Ammon's horn (tissue), 1 donor: ENCODE measurements at regions not wholly inside any gene's neighbourhood (a gene's known extent, or its start where the extent isn't known, plus 50 kb on each side); places are given as distances from the start of the nearest gene placed in this dataset.
"Not testable (repeated sequence)": the region's sequence is repeated elsewhere in the genome, so short reads cannot be mapped to it uniquely, and the experiment has no call there.

Experiments
- DNase-seq: peaks from one replicate; pipeline ENCODE4 v3.0.0-alpha.2; 2016; ENCODE audit warnings: low spot score

- no peak for DNase-seq
Measured at GRCh38 chr12:97800561-97800960, 338.0 kb downstream of the RMST start.

- DNase-seq: no peak
Measured at GRCh38 chr12:97801471-97802059, 339.0 kb downstream of the RMST start.

- DNase-seq: peak; percentile 39
Measured at GRCh38 chr12:97805146-97805545, 342.5 kb downstream of the RMST start.

GRCh38 chr12:97813301-97813700 is 350.7 kb downstream of the RMST start:
- DNase-seq: no peak

GRCh38 chr12:97821806-97822205 is 359.2 kb downstream of the RMST start:
- DNase-seq: no peak

GRCh38 chr12:97835541-97835940 is 372.9 kb downstream of the RMST start:
- DNase-seq: no peak

- DNase-seq: no peak
Measured at GRCh38 chr12:97837401-97837800, 374.8 kb downstream of the RMST start.

GRCh38 chr12:97848051-97848450 is 385.4 kb downstream of the RMST start:
- DNase-seq: no peak

GRCh38 chr12:97854477-97854876 is 391.9 kb downstream of the RMST start:
- no peak for DNase-seq

- no peak for DNase-seq
Measured at GRCh38 chr12:97862072-97862471, 399.5 kb downstream of the RMST start.

GRCh38 chr12:97875064-97875463 is 412.5 kb downstream of the RMST start:
- DNase-seq: no peak

- no peak for DNase-seq
Measured at GRCh38 chr12:97876780-97877179, 414.2 kb downstream of the RMST start.

- no peak for DNase-seq
Measured at GRCh38 chr12:97877404-97877803, 414.8 kb downstream of the RMST start.

GRCh38 chr12:97886511-97887176 is 424.0 kb downstream of the RMST start:
- DNase-seq: no peak

- not testable (repeated sequence) for DNase-seq
Measured at GRCh38 chr12:97897881-97898280, 435.3 kb downstream of the RMST start.

GRCh38 chr12:97899529-97899928 is 436.9 kb downstream of the RMST start:
- no peak for DNase-seq

GRCh38 chr12:97899956-97900355 is 437.4 kb downstream of the RMST start:
- DNase-seq: no peak

- no peak for DNase-seq
Measured at GRCh38 chr12:97903356-97903755, 440.8 kb downstream of the RMST start.

- no peak for DNase-seq
Measured at GRCh38 chr12:97907504-97907903, 444.9 kb downstream of the RMST start.

- DNase-seq: no peak
Measured at GRCh38 chr12:97910559-97910958, 448.0 kb downstream of the RMST start.

- DNase-seq: no peak
Measured at GRCh38 chr12:97912943-97913342, 450.3 kb downstream of the RMST start.

GRCh38 chr12:97921979-97922722 is 459.5 kb downstream of the RMST start:
- no peak for DNase-seq

- DNase-seq: no peak
Measured at GRCh38 chr12:97923546-97923945, 460.9 kb downstream of the RMST start.
